SK-N-DZ (cell line): ENCODE measurements at regions not wholly inside any gene's neighbourhood (a gene's known extent, or its start where the extent isn't known, plus 50 kb on each side); places are given as distances from the start of the nearest gene placed in this dataset.
"Not testable (repeated sequence)": the region's sequence is repeated elsewhere in the genome, so short reads cannot be mapped to it uniquely, and the experiment has no call there.

Experiments
- DNase-seq: peaks from one replicate; pipeline ENCODE4 v3.0.0-alpha.2; 2015; ENCODE audit warnings: low spot score
- small RNA-seq, 2 experiments: library from RNA; depleted of rRNA; stranded (forward); fragments of <200 nt; gene quantifications; one replicate each; pipeline ENCODE3, GENCODE V24; 2014

DNA sequence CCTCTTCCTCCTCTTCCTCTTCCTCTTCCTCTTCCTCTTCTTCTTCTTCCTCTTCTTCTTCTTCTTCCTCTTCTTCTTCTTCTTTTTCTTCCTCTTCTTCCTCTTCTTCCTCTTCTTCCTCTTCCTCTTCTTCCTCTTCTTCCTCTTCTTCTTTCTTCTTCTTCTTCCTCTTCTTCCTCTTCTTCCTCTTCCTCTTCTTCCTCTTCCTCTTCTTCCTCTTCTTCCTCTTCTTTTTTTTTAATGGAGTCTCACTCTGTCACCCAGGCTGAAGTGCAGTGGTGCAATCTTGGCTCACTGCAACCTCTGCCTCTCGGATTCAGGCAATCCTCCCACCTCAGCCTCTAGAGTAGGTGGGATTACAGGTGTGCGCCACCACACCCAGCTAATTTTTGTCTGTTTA lies 79.8 kb upstream of the SLC30A5 start:
- DNase-seq, result not testable (repeated sequence)

DNA sequence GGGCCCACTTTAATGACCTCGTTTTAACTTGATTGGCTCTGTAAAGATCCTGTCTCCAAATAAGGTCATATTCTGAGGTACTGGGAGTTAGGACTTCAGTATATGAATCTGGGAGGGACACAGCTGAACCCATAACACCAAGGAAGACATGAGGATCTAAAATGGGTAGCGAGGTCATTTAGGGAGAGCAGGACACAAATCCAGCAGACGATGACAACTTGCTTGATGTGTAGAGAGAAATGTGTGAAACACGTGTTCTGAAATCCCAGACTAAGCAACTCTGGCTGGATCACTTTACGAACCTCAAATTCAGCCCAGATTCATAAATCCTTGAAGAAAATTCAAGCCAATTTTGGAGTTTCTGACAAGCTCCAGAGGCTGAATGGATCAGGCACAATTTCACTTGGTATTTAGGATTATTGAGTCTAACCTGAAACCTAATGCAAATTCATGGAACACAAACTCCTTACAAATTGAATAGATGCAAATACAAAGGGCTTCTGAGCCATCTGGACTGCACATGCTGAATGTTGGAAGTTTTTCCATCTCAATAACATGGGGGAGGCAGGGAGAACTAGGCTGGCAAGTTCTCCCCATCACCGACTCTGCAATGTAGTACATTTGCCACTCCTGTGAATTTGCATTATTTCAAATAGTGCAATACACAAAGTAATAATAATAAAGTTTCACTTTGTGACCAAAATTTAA lies 74.0 kb upstream of the SLC30A5 start:
- peak; percentile 28 for DNase-seq

DNA sequence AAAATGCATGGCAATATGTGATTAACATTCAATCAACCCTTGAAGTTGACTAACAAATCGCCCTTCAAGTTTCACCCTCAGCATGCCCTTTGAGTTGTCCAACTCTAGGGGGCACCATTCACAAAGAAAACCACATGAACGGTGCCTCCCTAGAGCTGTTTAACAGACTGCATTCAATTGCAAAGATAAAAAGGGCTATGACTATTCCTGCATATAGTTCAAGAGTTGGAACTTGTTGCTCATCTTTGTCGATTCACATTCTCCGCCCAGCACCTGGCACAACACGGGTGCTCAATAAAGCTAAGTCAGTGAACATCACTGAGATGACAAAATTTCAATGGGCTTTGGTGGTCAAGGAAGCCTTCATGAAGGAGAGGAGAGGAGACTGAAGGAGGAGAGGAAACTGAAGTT lies 69.6 kb upstream of the SLC30A5 start:
- peak; percentile 73 for DNase-seq

DNA sequence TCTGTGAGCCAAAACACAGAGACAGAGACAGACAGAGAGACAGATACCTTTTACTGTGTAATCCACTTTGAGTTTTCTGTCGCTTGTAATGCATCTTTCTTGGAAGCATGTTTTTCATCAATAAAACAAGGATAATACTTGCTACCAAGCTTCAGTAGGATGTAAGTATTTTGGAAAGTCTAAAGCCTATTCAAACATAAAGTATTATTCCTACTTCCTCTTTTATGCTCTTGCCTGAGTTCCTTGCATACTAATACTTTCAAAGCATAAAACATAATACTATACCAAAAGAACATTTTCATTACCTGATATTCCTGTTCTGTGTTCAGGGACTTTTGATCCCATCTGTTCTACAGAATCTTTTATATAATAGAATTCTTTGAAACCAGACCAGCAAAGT lies 64.5 kb upstream of the SLC30A5 start:
- DNase-seq, result no peak

DNA sequence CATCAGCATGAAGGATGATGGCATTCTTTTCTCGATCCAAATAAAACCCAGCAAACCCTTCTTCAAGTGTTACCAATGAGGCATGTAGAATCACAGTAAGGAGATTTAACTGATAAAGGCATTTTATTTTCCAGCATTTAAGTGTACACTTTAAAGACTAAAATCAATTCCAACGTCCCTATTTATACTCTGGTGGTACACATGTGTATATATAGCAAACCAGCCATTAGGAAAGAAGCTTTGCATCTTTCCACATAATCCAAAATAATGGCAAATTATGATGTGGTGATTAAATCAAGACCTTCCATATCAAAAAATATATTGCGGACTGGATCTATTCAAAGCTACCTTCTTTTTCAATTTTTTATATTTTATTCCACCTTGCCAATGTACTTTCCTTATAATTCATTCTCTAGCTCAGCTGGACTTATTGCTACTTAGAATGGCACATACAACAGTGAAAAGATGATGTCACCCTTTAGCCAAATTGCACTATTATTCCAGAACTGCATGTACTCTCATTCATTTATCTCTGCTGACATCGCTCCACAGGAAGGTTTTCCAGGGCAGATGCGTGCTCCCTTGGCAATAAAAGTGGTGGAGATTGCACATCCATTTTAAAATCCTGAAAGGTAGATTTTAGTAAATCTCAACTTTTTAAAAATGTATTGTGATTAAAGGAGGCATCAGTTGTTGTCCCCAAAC lies 63.3 kb upstream of the SLC30A5 start:
- peak; percentile 55 for DNase-seq

DNA sequence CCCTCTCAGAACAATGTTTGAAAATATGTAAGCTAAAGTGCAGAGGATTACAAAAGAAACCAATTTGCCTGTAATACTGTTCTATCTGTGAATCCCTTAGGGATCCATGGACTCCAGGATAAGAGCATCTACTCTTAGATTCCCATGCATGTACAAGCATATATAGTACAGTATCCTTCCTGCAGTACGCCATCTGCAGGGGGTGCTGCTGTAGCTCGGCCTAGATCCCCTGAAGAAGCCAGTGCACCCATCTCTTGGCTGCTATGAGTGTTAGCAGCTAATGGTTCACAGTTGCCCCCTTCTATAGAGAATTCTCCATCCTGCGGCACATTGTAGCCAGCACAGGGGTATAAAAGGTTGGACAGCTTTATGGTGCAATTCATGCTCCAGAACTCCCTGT lies 61.8 kb upstream of the SLC30A5 start:
- peak; percentile 22 for DNase-seq

DNA sequence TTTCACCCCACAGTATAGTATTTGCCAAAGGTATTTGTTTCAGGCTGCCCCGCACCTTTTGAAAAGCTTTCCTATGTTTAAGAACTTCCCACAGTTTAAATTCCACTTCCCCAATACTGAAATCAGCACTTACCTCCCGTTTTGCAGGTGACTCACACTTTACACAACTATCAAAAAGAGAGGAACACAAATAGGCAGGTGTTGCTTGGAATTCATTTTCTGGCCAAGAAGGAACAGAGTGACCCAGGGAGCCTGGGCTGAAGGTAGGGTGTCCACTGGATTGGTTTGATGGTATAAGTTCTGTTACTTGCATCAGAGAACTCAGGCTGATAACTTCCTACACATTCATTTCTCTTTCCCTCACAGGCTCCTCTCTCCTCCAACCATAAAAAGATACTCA lies 60.1 kb upstream of the SLC30A5 start:
- DNase-seq, result no peak

DNA sequence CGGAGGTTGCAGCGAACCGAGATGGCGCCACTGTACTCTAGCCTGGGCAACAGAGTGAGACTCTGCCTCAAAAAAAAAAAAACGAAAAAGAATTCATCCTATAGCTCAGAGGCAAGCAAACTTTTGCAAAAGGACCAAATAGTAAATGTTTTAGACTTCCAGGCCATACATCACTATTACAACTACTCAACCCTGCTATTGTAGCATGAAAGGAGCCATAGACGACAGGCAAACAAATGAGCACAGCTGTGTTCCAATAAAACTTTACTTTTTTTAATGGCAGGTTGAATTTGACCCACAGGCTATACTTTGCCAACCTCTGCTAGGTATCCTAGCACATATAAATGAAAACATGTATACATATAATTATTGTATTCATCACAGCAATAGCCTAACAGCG lies 58.9 kb upstream of the SLC30A5 start:
- DNase-seq, result no peak

DNA sequence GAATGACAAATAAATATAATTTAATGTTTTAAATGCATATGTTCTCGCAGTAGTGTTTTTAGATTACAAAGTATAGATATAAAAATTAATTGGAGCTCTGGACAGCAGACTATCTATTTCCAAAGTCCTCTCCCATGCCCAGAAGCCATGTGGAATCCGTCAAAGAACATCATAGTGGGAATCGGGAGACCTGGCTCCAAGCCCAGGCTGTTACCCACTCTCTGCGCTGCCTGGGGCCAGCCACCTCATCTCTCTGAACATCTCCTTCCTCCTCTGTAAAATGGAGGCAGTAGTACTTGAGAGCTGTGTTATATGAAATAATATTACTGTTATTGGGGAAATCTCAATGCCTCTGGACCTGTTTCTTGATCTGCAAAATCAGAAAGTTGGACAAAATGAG lies 58.1 kb upstream of the SLC30A5 start:
- peak; percentile 60 for DNase-seq

DNA sequence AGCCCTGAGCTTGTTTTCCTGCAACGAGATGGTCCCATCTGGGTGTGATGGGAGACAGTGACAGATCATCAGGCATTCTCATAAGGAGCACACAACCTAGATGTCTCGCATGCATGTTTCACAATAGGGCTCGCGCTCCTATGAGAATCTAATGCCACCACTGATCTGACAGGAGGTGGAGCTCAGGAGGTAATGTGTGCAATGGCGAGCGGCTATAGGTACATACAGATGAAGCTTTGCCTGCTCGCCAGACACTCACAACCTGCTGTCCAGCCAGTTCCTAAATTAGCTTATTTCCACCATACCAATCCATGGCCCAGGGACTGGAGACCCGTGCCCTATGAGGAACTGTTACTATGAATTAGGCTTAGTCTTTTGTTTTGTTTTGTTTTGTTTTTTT lies 55.3 kb upstream of the SLC30A5 start:
- no peak for DNase-seq

DNA sequence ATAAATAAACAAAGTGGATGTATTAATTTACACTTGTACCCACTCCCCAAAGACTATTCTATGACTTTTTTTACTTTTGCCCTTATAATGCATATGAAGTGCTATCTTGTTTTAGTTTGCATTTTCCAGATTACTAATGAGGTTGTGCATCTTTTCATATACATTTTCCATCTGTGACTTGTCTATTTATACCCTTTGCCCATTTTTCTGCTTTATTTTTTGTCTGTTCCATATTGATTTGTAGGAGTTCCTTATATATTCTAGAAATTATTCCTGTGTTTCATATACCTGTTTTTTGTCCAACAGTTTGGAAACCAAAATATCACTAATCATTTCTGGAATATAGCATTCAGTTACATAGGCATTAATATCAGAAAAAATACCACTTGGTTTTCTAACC lies 54.0 kb upstream of the SLC30A5 start:
- DNase-seq, result no peak

DNA sequence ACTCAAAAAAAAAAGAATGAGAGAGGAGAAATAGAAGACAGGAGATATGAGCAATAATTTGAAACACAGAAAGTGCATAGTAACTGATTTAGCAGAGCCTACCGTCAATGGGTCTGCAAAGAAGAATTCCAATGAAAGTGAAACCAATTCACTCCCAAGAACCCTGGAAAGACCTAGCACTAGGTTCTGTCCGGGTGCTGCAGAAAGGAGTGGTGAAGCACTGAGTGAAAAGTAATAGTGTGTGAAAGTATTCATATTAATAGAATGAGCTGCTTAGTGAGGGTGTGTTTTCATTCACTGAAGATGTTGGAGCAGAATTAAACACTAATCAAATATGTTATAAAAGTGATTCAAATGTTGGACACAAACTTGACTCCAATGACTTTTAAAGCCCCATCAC lies 51.3 kb upstream of the SLC30A5 start:
- DNase-seq, result no peak

DNA sequence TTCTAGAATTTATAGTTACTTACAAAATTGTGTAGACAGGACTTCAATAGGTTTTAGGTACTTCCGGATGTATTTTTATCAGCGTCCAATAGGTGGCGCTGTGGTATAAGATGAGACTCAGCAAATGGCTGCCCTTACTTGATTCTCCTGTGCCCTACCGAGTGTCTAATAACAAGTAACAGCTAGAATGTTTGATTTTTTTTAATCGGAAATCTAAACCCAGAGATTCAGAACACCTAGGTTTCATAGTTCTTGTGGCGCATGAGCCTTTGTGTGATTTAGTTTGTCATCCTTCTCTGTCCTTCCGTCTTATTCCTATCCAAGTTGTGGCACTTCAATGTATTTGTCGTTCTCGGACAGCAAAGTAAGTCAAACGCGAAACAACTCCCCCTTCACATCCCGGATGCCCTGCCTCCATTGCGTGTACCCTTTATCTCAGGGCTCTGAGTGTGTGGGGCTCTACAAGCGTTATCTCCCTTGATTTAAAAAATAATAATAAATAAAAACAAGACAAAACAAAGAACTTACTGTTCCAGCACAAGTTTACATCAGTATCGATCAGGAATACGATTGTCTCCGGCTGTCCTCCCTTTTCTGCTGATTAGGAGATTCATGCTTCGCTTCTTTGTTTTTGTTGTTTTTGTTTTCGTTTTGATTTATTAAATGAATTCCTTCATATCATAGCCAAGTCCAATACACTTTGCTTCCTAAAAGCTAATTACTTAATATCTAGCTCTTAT lies 50.7 kb upstream of the SLC30A5 start:
- DNase-seq, result peak; percentile 91

DNA sequence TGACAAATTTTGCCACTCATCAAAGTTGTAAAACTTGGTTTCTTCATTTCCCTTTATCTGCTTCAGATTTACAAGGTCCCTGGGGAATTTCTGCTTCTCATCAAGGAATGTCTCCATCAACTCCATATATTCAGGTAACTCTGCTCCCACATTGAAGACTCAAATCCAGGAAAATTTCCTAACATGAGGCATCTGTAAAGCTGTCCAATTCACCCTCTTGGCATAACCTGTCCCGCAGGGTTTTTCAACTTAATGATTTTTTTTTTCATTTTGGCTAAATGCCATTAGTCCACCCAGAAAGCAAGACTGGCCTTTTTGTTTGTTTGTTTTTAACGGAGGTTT lies 50.2 kb upstream of the SLC30A5 start:
- DNase-seq, result no peak

Small RNAs in the stretch of these regions (small RNA-seq; reads per million reads assigned to genes)
- gene RF00096 (0 to 0.76 reads per million in 2 experiments), gene RN7SKP251 (0 to 0.04 reads per million in 2 experiments), gene VWA8P1 (0 reads per million in 2 experiments)
